HepG2 (cell line): ENCODE measurements at regions not wholly inside any gene's neighbourhood (a gene's known extent, or its start where the extent isn't known, plus 50 kb on each side); places are given as distances from the start of the nearest gene placed in this dataset.

Source experiments
- ATAC-seq: fragments of 200-7000 bp; cut with Tn5 transposase; 3 replicates; pipeline ENCODE4 v1.9.1; 2020; ENCODE audit warnings: mild to moderate bottlenecking, moderate library complexity
- BruUV-seq: library from RNA; stranded (reverse); fragments of 400-500 nt; replicated peaks from 2 replicates; lab custom pipeline; 2021; lab: Mats Ljungman, UMichigan
- CTCF ChIA-PET: fragments of 300-600 bp; formaldehyde crosslinking; extraction: SDS; loops from one replicate; lab custom pipeline; 2021; ENCODE audit warnings: low total read pairs, inconsistent platforms, low intra/inter-chr PET ratio; lab: Yijun Ruan, JAX
- POLR2A ChIA-PET: fragments of 350-600 bp; sonication (Branson Sonifier 250); formaldehyde crosslinking; loops from one replicate; lab custom pipeline; 2020; ENCODE audit warnings: antibody characterized with exemption, inconsistent platforms; lab: Yijun Ruan, JAX
- DNase-seq: peaks from one replicate; pipeline ENCODE4 v3.0.0-alpha.2; 2015; ENCODE audit warnings: low spot score
- FAIRE-seq: peaks from 3 replicates; lab custom pipeline; 2011; peaks lifted over from hg19 to GRCh38; lab: Jason Lieb, UNC
- H2AFZ ChIP-seq: one replicate; pipeline ENCODE4 v1.6.1; 2011; ENCODE audit warnings: low read length, inconsistent platforms
- H3K27ac ChIP-seq: fragments of 300-600 bp; 3 replicates; pipeline ENCODE4 v1.8.0; 2011; ENCODE audit warnings: mixed run types, mild to moderate bottlenecking, mixed read lengths, low read length, inconsistent platforms; ENCODE audit not compliant: insufficient read depth; ENCODE audit errors: extremely low read length
- H3K27me3 ChIP-seq, 2 experiments: fragments of 200-600 bp in 1 of 2; 2 replicates in 1 of 2; 3 replicates in 1 of 2; pipeline versions ENCODE4 v1.6.0 to v1.8.0; 2011; ENCODE audit warnings: low read length in 2 of 2, mild to moderate bottlenecking in 2 of 2, moderate library complexity in 2 of 2, inconsistent platforms in 1 of 2; ENCODE audit not compliant: insufficient read depth in 2 of 2, control insufficient read depth in 1 of 2
- H3K36me3 ChIP-seq, 2 experiments: fragments of 200-600 bp in 1 of 2; replicated peaks in 1 of 2; 2 replicates in 1 of 2; 3 replicates in 1 of 2; pipeline versions ENCODE4 v1.5.1 to v1.8.0; 2011; ENCODE audit warnings: low read length in 2 of 2, inconsistent platforms in 1 of 2; ENCODE audit not compliant: insufficient read depth in 2 of 2, control insufficient read depth in 1 of 2
- H3K4me1 ChIP-seq: 2 replicates; pipeline ENCODE4 v1.5.1; 2012; ENCODE audit warnings: low read length, inconsistent platforms; ENCODE audit not compliant: insufficient read depth
- H3K4me2 ChIP-seq: 2 replicates; pipeline ENCODE4 v1.6.0; 2011; ENCODE audit warnings: low read depth, low read length, inconsistent platforms
- H3K4me3 ChIP-seq, 3 experiments: fragments of 200-600 bp in 1 of 3; sonication (generic), shearing (Covaris generic) in 1 of 3; replicated peaks in 1 of 3; 2 replicates each; pipeline ENCODE4 v1.5.1; 2011 to 2016; ENCODE audit warnings: low read length in 3 of 3, inconsistent platforms in 2 of 3, low read depth in 2 of 3, mild to moderate bottlenecking in 2 of 3, control low read depth in 1 of 3, mixed read lengths in 1 of 3; ENCODE audit not compliant: insufficient read depth in 1 of 3
- H3K79me2 ChIP-seq: one replicate; pipeline ENCODE4 v1.6.1; 2011; ENCODE audit warnings: low read length, inconsistent platforms; ENCODE audit not compliant: insufficient read depth
- H3K9ac ChIP-seq: 2 replicates; pipeline ENCODE4 v1.6.0; 2011; ENCODE audit warnings: mild to moderate bottlenecking, low read depth, low read length, inconsistent platforms; ENCODE audit not compliant: insufficient read depth
- H3K9me3 ChIP-seq: 2 replicates; pipeline ENCODE4 v1.5.1; 2012; ENCODE audit warnings: mild to moderate bottlenecking, low read length
- H4K20me1 ChIP-seq: 2 replicates; pipeline ENCODE4 v1.6.0; 2011; ENCODE audit warnings: inconsistent platforms, mild to moderate bottlenecking, low read length, moderate library complexity; ENCODE audit not compliant: insufficient read depth
- CENPBD1 ChIP-seq: sonication (generic); formaldehyde crosslinking; IDR thresholded peaks from 2 replicates; pipeline ENCODE4 v1.8.0; 2022; ENCODE audit warnings: missing genetic modification reagents, low read depth, mild to moderate bottlenecking, borderline replicate concordance
- CSRNP1 ChIP-seq: sonication (generic); formaldehyde crosslinking; IDR thresholded peaks from 2 replicates; pipeline ENCODE4 v1.8.1; 2023; ENCODE audit warnings: mild to moderate bottlenecking, missing genetic modification reagents
- ELF1 ChIP-seq: sonication (generic); formaldehyde crosslinking; IDR thresholded peaks from 2 replicates; pipeline ENCODE4 v1.4.0; 2020; ENCODE audit warnings: missing genetic modification reagents
- FOXP4 ChIP-seq: sonication (generic); formaldehyde crosslinking; IDR thresholded peaks from 2 replicates; pipeline ENCODE4 v1.4.0; 2020; ENCODE audit warnings: missing genetic modification reagents
- HNF4A ChIP-seq: sonication (generic); formaldehyde crosslinking; IDR thresholded peaks from 2 replicates; pipeline ENCODE4 v1.4.0; 2020; ENCODE audit warnings: missing genetic modification reagents
- KAT8 ChIP-seq: IDR thresholded peaks from 2 replicates; pipeline ENCODE4 v1.6.1; 2016; ENCODE audit warnings: missing genetic modification reagents, missing compliant biosample characterization
- MXD1 ChIP-seq: sonication (generic); formaldehyde crosslinking; IDR thresholded peaks from 2 replicates; pipeline ENCODE4 v1.4.0; 2020; ENCODE audit warnings: mild to moderate bottlenecking, missing genetic modification reagents
- SRSF9 ChIP-seq: fragments of 200-400 bp; formaldehyde crosslinking; IDR thresholded peaks from 2 replicates; pipeline ENCODE4 v1.6.1; 2018; ENCODE audit warnings: borderline replicate concordance, mild to moderate bottlenecking, low read depth, low read length; ENCODE audit not compliant: insufficient read depth, poor library complexity, severe bottlenecking
- ZBTB21 ChIP-seq: sonication (generic); formaldehyde crosslinking; IDR thresholded peaks from 2 replicates; pipeline ENCODE4 v1.4.0; 2020; ENCODE audit warnings: missing genetic modification reagents
- ZBTB25 ChIP-seq: IDR thresholded peaks from 2 replicates; pipeline ENCODE4 v1.6.1; 2018; ENCODE audit warnings: missing genetic modification reagents
- ZFP82 ChIP-seq: sonication (generic); formaldehyde crosslinking; IDR thresholded peaks from 2 replicates; pipeline ENCODE4 v1.5.1; 2020; ENCODE audit warnings: mild to moderate bottlenecking, missing genetic modification reagents, borderline replicate concordance
- ZFP91 ChIP-seq: sonication (generic); formaldehyde crosslinking; IDR thresholded peaks from 2 replicates; pipeline ENCODE4 v1.9.0; 2022; ENCODE audit warnings: missing genetic modification reagents, mild to moderate bottlenecking, borderline replicate concordance
- ZNF280B ChIP-seq: sonication (generic); formaldehyde crosslinking; IDR thresholded peaks from 2 replicates; pipeline ENCODE4 v1.5.0; 2020; ENCODE audit warnings: missing genetic modification reagents, mild to moderate bottlenecking, borderline replicate concordance
- ZNF766 ChIP-seq: sonication (generic); formaldehyde crosslinking; IDR thresholded peaks from 2 replicates; pipeline ENCODE4 v1.5.0; 2020; ENCODE audit warnings: missing genetic modification reagents, borderline replicate concordance
- in situ Hi-C: cut with HindIII; loops from 2 replicates; pipeline ENCODE4 v1.10.0; 2017; ENCODE audit warnings: low pct_unique_long_range_greater_than_20kb; ENCODE audit not compliant: extremely low pct_ligation_motif_present
- intact Hi-C: fragments of 100-400 bp; cut with micrococcal nuclease; formaldehyde crosslinking; loops from one replicate; pipeline ENCODE4 v1.10.0; 2022; ENCODE audit not compliant: unreplicated experiment

- TF ChIP-seq CSRNP1 (CRISPR knock-in tag) (no peak), ZNF280B (CRISPR knock-in tag) (no peak), FOXP4 (no peak)
Observed at GRCh38 chr3:4174791-4175190, 128.4 kb upstream of the SETMAR start (continued).

GRCh38 chr3:4191971-4192370 is 111.2 kb upstream of the SETMAR start:
- no TSS peak for BruUV-seq
- H3K9ac ChIP-seq: no peak overlapping the region
- intact Hi-C loops (no loop called here), in situ Hi-C loops (no loop called here)
- ATAC-seq: no peak
- no peaks in the 10 kb centered on the region for H3K27me3 ChIP-seq
- H3K4me2 ChIP-seq: no peak overlapping the region
- no peak overlapping the region for H3K4me3 ChIP-seq
- H3K9me3 ChIP-seq: no peaks in the 10 kb centered on the region
- no peaks in the 10 kb centered on the region for H3K79me2 ChIP-seq
- no peak for FAIRE-seq
- no peaks in the 10 kb centered on the region for H4K20me1 ChIP-seq
- H2AFZ ChIP-seq: no peak overlapping the region
- POLR2A ChIA-PET: no interaction called here
- H3K27ac ChIP-seq: no peak overlapping the region
- no peaks in the 10 kb centered on the region for H3K4me1 ChIP-seq
- H3K36me3 ChIP-seq: no peaks in the 10 kb centered on the region
- no peak for DNase-seq
- CTCF ChIA-PET: no interaction called here
- no peak for TF ChIP-seq CENPBD1 (CRISPR knock-in tag)
- no peak for TF ChIP-seq ZFP82 (CRISPR knock-in tag)
- TF ChIP-seq ELF1 (CRISPR knock-in tag): no peak
- TF ChIP-seq ZBTB25 (CRISPR knock-in tag): no peak
- TF ChIP-seq ZNF766 (CRISPR knock-in tag): no peak
- no peak for TF ChIP-seq ZFP91 (CRISPR knock-in tag)
- no peak for TF ChIP-seq MXD1
- no peak for TF ChIP-seq HNF4A (CRISPR knock-in tag)
- no peak for TF ChIP-seq ZBTB21 (CRISPR knock-in tag)
- no peak for TF ChIP-seq KAT8 (CRISPR knock-in tag)
- TF ChIP-seq SRSF9: no peak
